ENCODE measurements at regions not wholly inside any gene's neighbourhood (a gene's known extent, or its start where the extent isn't known, plus 50 kb on each side); places are given as distances from the start of the nearest gene placed in this dataset.
A peak's percentile ranks its signal among the peaks of the same experiment; 100 is the strongest.

DNA sequence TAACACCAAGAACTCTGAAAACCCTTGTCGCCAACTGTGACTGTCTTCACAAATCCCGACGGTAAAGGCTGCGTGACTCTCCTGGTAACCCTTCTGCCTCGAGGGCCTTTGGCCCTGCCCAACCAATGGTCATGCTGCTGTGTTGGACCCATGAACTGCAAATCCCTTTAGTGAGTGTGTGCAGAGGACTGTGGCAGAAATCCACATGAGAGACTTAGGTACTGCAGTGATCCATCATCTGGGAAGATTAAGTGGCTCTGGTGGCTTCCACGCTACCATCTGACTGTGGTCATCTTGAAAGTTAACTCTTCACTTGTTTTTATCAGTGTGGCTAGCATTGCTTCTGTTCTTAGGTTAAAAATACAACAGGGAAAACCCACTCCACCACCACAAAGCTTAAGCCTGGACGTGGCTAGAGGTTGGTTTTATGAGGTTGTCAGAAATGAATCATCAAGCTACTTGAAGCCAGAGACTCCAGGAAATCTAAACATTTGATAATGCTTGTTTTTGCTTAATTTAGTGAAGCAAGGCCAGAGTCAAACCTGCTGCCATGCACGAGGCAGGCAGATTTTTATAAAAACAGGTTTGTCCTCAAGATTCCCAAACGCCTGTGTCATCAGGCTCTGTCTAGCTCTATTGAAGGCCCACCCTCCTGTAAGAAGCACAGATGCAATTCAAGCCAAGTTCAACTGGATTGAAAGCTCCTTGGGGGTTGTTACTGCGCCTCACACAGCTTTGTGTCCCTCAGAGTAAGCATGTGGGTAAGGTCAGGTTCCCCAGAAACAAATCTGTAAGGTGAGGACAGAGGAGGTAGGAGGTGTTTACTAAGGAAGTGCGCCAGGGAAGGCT is 52.7 kb upstream of the ERCC6L2 start:
- Mint-ChIP-seq H3K9me3 (peaks cover 2% of the 10 kb centered on the region), H3K4me1 (peaks cover 40% of the 10 kb centered on the region), H3K4me3 (peak overlapping the region; percentile 30), H3K36me3 (peaks cover 9% of the 10 kb centered on the region), H3K27ac (peak overlapping the region; percentile 62)
- DNase-seq (ENCODE audit: low spot score in 2 of 2) (peak; percentile 12 to 70), ATAC-seq (peak; percentile 95)

DNA sequence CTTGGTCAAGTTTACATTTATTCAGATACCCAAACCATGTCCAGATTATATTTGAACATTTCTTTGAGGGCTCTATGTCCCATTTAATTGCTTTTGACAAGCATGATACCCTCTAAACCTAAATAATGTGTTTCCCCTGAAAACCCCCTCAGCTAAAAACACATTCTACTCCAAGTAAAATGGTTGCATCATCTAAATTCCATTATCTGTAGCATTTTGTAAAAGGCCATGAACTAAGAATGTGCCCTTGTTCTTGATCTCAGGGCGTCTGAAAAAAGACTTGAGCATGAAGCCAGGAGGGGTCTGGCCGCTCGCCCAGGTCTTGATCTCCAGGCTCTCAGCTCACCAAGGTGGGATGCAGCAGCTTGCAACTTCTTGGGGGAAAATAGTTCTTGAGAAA is 53.5 kb upstream of the ERCC6L2 start:
- no peak for ATAC-seq
- DNase-seq (ENCODE audit: low spot score in 2 of 2) = no peak
- Mint-ChIP-seq H3K4me3 (peak overlapping the region; percentile 30), H3K9me3 (peaks cover 2% of the 10 kb centered on the region), H3K27ac (peak overlapping the region; percentile 62), H3K36me3 (peaks cover 9% of the 10 kb centered on the region), H3K4me1 (peaks cover 36% of the 10 kb centered on the region)

DNA sequence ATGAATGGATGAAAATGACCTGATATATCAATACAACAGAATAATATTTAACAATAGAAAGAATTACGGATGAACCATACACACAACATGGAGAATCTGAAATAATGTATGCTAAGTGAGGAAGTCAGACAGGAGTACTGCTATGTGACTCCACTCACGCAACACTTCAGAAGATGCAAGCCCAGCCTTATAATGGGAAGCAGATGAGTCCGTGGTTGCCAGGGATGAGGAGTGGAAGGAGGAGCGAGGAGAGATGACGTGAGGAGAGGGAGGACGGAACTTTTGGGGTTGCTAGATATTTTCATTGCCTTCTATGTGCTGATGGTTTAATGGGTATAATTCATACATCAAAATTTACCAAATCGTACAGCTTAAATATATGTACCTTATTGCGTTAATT is 55.4 kb upstream of the ERCC6L2 start:
- Mint-ChIP-seq H3K36me3 (peaks cover 9% of the 10 kb centered on the region), H3K4me3 (no peak overlapping the region), H3K4me1 (peaks cover 23% of the 10 kb centered on the region), H3K27ac (no peak overlapping the region), H3K9me3 (peaks cover 2% of the 10 kb centered on the region)
- no peak for DNase-seq (ENCODE audit: low spot score in 2 of 2)
- ATAC-seq = no peak

DNA sequence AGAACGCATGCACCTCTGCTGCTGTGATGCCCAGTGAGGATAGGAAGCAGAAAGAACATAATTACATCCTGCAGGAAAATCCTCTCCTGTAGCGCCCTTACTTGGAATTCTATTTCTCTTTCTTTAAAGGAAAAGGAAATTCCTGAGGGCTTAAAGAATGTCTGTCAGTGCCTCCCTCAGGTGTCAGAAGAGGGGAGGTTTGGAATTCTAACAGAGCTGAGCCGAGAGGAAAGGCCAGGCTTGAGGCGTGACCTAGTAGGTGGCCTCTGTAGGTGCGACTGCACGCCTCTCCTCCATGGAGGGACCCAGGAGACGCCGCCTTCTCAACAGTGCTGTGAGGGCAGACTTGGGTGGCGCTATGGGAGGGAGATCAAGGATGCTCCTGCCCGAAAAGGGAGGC is 55.9 kb upstream of the ERCC6L2 start:
- no peak overlapping the region for H3K27ac Mint-ChIP-seq
- H3K4me1 Mint-ChIP-seq = peaks cover 23% of the 10 kb centered on the region
- peaks cover 2% of the 10 kb centered on the region for H3K9me3 Mint-ChIP-seq
- ATAC-seq (no peak), DNase-seq (ENCODE audit: low spot score in 2 of 2) (no peak)
- peaks cover 9% of the 10 kb centered on the region for H3K36me3 Mint-ChIP-seq
- H3K4me3 Mint-ChIP-seq = no peak overlapping the region

DNA sequence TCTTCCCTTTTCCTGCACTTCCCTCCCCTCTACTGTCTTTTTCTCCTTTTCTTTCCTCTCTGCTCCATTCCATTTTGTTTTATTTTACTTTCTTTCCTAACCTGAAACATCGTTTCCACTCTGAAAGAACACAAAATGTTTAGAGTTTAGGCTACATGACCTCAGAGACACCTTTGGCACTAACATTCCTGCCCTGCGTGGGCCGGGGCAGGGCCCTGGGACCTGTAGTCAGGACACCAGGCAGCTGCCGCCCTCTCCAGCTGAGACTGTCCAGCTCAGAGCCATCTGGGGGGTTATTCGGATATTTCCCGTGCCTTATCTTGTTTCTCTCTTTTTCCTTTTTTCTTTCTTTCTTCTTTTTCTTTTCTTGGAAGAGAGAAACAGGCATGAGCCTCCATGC is 58.3 kb upstream of the ERCC6L2 start:
- Mint-ChIP-seq H3K4me1 (peaks cover 9% of the 10 kb centered on the region), H3K36me3 (peaks cover 3% of the 10 kb centered on the region), H3K9me3 (peaks cover 2% of the 10 kb centered on the region), H3K4me3 (no peak overlapping the region), H3K27ac (no peak overlapping the region)
- DNase-seq (ENCODE audit: low spot score in 2 of 2) (no peak), ATAC-seq (no peak)

- H3K36me3 Mint-ChIP-seq = no peaks in the 10 kb centered on the region
- peaks cover 5% of the 10 kb centered on the region for H3K4me1 Mint-ChIP-seq
Measured at GRCh38 chr9:95816716-95817115, 58.8 kb upstream of the ERCC6L2 start.

DNA sequence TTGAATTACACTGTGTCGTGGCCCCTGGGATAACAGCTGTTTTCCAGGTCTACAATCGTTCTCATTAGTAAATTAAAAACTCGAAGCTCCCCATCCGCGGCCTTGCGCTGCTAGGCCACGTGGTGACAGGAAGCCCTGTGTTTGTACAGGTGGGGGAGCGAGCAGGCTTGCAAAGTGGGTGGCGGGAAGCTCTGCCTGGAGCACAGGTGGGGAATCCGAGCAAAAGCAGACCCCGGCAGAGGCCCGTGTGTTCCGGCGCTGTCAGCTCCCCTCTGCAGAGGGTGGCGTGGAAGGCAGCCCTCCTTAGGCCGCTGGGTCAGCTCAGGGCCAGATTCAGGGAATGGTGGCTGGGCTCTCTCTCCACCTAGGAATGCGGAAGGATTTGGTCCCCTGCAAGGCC is 59.5 kb upstream of the ERCC6L2 start:
- Mint-ChIP-seq H3K9me3 (peaks cover 2% of the 10 kb centered on the region), H3K36me3 (no peaks in the 10 kb centered on the region), H3K4me1 (peaks cover under 1% of the 10 kb centered on the region), H3K4me3 (no peak overlapping the region), H3K27ac (no peak overlapping the region)
- no peak for DNase-seq (ENCODE audit: low spot score in 2 of 2)
- ATAC-seq = no peak

More at GRCh38 chr9:95816716-95817115, 58.8 kb upstream of the ERCC6L2 start:
- no peak overlapping the region for H3K4me3 Mint-ChIP-seq
- ATAC-seq (no peak), DNase-seq (ENCODE audit: low spot score in 2 of 2) (no peak)
- peaks cover 2% of the 10 kb centered on the region for H3K9me3 Mint-ChIP-seq
- no peak overlapping the region for H3K27ac Mint-ChIP-seq

DNA sequence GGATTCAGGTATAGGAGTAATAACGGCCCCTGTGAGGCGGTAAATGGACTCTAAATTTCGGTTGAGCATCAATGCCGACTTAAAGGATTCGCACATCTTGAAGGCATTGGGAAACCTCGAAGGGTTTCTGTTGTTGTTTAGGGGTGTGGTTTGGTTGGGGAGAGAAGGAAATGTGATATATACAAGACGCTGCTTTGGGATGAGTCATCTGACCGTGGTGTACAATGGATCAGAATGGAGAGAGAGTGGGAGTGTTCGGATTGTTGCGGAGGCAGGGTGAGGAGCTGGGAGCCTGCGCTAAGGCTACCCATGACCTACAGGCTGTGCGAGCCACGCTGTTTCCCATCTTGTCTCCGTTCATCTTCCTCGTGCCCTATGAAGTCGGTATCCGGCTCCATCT is 60.4 kb upstream of the ERCC6L2 start:
- Mint-ChIP-seq H3K36me3 (no peaks in the 10 kb centered on the region), H3K27ac (no peak overlapping the region), H3K4me3 (no peak overlapping the region), H3K9me3 (peaks cover 2% of the 10 kb centered on the region), H3K4me1 (no peaks in the 10 kb centered on the region)
- ATAC-seq (no peak), DNase-seq (ENCODE audit: low spot score in 2 of 2) (no peak)

- Mint-ChIP-seq H3K27ac (no peak overlapping the region), H3K4me3 (no peak overlapping the region), H3K9me3 (no peaks in the 10 kb centered on the region), H3K36me3 (no peaks in the 10 kb centered on the region), H3K4me1 (no peaks in the 10 kb centered on the region)
- DNase-seq (ENCODE audit: low spot score in 2 of 2) (no peak), ATAC-seq (no peak)
Measured at GRCh38 chr9:95813923-95814322, 61.6 kb upstream of the ERCC6L2 start.

- DNase-seq (ENCODE audit: low spot score in 2 of 2) = no peak
- Mint-ChIP-seq H3K36me3 (no peaks in the 10 kb centered on the region), H3K4me3 (no peak overlapping the region), H3K4me1 (no peaks in the 10 kb centered on the region), H3K9me3 (no peaks in the 10 kb centered on the region), H3K27ac (no peak overlapping the region)
- no peak for ATAC-seq
Measured at GRCh38 chr9:95810814-95811213, 64.7 kb upstream of the ERCC6L2 start.

DNA sequence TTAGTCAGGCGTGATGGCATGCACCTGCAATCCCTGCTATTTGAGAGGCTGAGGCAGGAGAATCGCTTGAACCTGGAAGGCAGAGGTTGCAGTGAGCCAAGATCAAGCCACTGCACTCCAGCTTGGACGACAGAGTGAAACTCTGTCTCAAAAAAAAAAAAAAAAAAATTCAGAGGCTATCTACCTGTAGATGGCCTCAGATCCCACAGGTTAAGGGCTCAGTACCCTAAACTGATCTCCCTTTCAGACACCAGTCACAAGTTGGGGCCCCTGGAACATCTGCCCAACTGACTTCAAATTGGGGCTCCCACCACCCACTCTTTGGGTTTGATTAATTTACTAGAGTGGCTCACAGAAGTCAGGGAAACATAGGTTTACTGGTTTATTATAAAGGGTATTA is 65.4 kb upstream of the ERCC6L2 start:
- Mint-ChIP-seq H3K27ac (no peak overlapping the region), H3K9me3 (no peaks in the 10 kb centered on the region), H3K4me1 (no peaks in the 10 kb centered on the region), H3K4me3 (no peak overlapping the region), H3K36me3 (no peaks in the 10 kb centered on the region)
- no peak for DNase-seq (ENCODE audit: low spot score in 2 of 2)
- ATAC-seq = no peak

DNA sequence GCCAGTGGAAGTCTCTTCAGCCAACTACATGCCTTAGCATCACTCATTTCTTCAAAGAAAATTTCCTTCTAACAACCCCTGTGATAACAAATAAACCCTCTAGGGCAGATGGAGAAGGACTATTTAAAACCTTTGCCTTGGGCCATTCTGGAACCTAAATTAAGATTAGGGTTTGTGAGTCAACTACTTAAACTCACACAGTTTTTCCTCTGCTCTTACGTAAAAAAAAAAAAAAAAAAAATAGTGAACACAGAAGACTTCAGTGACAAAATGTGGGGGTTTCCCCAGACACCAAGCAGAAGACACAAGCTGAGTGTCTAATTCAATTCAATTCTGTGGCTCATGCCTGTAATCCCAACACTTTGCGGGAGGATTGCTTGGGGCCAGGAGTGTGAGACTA is 65.8 kb upstream of the ERCC6L2 start:
- peak; percentile 56 for ATAC-seq
- Mint-ChIP-seq H3K4me1 (no peaks in the 10 kb centered on the region), H3K27ac (no peak overlapping the region), H3K36me3 (no peaks in the 10 kb centered on the region), H3K4me3 (no peak overlapping the region), H3K9me3 (no peaks in the 10 kb centered on the region)
- no peak for DNase-seq (ENCODE audit: low spot score in 2 of 2)

DNA sequence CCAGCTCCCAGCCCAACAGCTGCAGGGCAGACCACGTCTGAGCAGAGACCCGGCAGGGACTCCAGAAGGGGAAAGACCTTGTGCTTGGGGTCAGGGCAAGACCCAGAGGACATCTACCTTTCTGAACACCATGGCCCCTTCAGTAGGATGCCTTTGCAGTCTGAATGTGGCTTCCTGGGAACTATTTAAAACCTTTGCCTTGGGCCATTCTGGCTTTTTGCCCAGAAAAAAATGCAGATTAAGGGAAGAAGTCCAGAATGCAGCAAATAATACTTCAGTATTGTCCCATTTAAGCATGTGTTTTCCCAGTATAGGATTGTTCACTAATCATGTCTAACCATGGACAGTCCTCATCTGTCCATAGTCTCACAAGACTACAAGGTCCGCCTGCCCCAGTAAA is 67.5 kb upstream of the ERCC6L2 start:
- no peak overlapping the region for H3K27ac Mint-ChIP-seq
- no peaks in the 10 kb centered on the region for H3K4me1 Mint-ChIP-seq
- DNase-seq (ENCODE audit: low spot score in 2 of 2) (no peak), ATAC-seq (no peak)
- no peak overlapping the region for H3K4me3 Mint-ChIP-seq
- no peaks in the 10 kb centered on the region for H3K36me3 Mint-ChIP-seq
- H3K9me3 Mint-ChIP-seq = no peaks in the 10 kb centered on the region

DNA sequence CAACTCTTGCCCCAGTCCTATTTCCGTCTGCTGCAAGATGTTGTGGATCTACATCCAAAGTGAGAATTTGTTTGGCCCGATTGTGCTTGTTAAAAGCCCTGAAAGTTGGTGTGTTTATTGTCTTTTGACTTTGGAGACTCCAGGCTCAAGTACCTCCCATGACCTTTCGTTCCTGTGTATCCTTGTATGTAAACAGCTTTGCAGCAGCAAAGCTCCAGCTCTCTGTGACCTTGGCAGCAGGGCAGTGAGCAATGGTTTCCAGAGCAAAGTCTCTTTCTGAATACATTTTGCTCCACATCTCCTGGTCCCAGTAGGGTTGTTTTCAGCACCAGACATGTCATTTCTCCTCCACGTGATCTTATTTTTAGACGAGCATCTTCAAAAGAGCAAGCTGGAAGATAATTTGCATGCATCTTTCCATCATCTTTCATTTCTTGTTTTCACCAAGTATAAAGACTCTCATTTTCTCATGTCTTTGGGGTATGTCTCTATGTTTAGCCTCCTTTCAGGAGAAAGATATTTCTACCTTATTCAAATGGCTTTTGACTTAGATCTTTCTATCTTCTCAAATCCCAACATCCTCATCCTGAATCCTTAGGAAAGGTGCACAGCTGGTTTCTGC is 68.1 kb upstream of the ERCC6L2 start:
- DNase-seq (ENCODE audit: low spot score in 2 of 2) = no peak
- no peaks in the 10 kb centered on the region for H3K36me3 Mint-ChIP-seq
- H3K27ac Mint-ChIP-seq = no peak overlapping the region
- no peaks in the 10 kb centered on the region for H3K9me3 Mint-ChIP-seq
- H3K4me1 Mint-ChIP-seq = no peaks in the 10 kb centered on the region
- no peak for ATAC-seq
- H3K4me3 Mint-ChIP-seq = no peak overlapping the region

DNA sequence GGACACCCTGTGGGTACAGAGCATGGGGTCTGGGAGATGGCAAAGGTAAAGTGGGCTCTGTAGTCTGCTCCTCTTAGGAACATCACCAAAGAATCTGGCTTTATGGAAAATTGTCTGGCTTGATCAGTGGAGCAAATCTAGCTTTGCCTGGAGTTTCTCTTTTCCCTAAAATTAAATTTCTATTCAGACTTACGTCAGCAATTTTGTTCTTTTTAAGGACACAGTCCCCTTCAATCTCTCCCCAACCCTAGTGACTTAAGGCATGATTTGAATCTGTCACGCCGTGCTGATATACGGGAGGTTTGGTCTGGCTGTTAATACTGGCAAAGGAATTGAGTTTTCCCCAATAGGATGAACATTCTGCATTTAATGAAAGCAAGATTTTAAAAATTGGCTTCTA is 72.3 kb upstream of the ERCC6L2 start:
- Mint-ChIP-seq H3K4me3 (no peak overlapping the region), H3K36me3 (no peaks in the 10 kb centered on the region), H3K9me3 (no peaks in the 10 kb centered on the region), H3K27ac (no peak overlapping the region), H3K4me1 (no peaks in the 10 kb centered on the region)
- DNase-seq (ENCODE audit: low spot score in 2 of 2) (no peak), ATAC-seq (no peak)

DNA sequence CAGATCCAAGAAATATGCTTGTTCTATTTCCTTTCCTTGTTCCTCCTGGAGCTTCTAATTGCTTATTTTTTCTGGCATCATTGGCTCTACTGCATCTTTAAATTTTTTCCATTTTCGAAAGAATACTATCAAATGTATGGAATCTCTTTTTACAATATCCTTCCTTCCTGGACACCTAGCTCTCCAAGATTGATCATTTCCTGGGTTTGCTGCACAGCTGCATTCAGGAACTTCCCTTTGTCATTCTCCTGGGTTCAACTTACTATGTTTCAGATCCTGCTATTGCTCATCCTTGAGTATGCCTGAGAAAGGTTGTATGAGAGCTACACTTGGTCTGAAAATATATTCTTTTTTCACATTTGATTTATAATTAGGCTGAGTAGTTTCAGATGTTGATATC is 73.7 kb upstream of the ERCC6L2 start:
- ATAC-seq (no peak), DNase-seq (ENCODE audit: low spot score in 2 of 2) (no peak)
- H3K4me3 Mint-ChIP-seq = no peak overlapping the region
- H3K36me3 Mint-ChIP-seq = no peaks in the 10 kb centered on the region
- no peak overlapping the region for H3K27ac Mint-ChIP-seq
- no peaks in the 10 kb centered on the region for H3K4me1 Mint-ChIP-seq
- H3K9me3 Mint-ChIP-seq = no peaks in the 10 kb centered on the region
